ENCODE measurements at regions not wholly inside any gene's neighbourhood (a gene's known extent, or its start where the extent isn't known, plus 50 kb on each side); places are given as distances from the start of the nearest gene placed in this dataset.

- Histone ChIP-seq H3K4me2 (ENCODE audit: low read length) (no peak overlapping the region), H2AK5ac (ENCODE audit: low read length) (no peak overlapping the region), H3K27me3 (ENCODE audit: insufficient read depth, low read length, poor library complexity) (no peaks in the 10 kb centered on the region), H3K18ac (ENCODE audit: low read length) (no peak overlapping the region), H4K5ac (ENCODE audit: low read length) (no peak overlapping the region), H3K56ac (ENCODE audit: low read length) (no peak overlapping the region), H3K9ac (ENCODE audit: low read length) (no peak overlapping the region), H3K23ac (ENCODE audit: low read length) (no peak overlapping the region), H3K79me2 (ENCODE audit: control insufficient read depth, insufficient read depth, low read length) (no peaks in the 10 kb centered on the region), H4K8ac (ENCODE audit: low read depth, low read length) (no peak overlapping the region), H2BK15ac (replicated peaks; ENCODE audit: low read depth) (no peak overlapping the region), H3K4ac (ENCODE audit: low read depth, low read length) (no peak overlapping the region), H3K79me1 (ENCODE audit: low read length) (no peaks in the 10 kb centered on the region), H3K27ac (ENCODE audit: low read depth, low read length) (no peak overlapping the region), H3K4me3 (ENCODE audit: low read length) (no peak overlapping the region), H2BK120ac (ENCODE audit: low read depth, low read length) (no peak overlapping the region), H2BK5ac (ENCODE audit: low read length) (no peak overlapping the region), H3K36me3 (ENCODE audit: control insufficient read depth, insufficient read depth, low read length) (no peaks in the 10 kb centered on the region), H3K4me1 (ENCODE audit: control insufficient read depth, low read depth, low read length) (no peaks in the 10 kb centered on the region)
- peak; percentile 75 for DNase-seq
- WGBS (ENCODE audit: extremely low coverage, insufficient coverage, low lambda C conversion rate): no CpG with 5 or more reads among the region's 3 CpGs
These were observed 533.1 kb downstream of the NTRK2 start for GRCh38 chr9:85202596-85202995.

DNA sequence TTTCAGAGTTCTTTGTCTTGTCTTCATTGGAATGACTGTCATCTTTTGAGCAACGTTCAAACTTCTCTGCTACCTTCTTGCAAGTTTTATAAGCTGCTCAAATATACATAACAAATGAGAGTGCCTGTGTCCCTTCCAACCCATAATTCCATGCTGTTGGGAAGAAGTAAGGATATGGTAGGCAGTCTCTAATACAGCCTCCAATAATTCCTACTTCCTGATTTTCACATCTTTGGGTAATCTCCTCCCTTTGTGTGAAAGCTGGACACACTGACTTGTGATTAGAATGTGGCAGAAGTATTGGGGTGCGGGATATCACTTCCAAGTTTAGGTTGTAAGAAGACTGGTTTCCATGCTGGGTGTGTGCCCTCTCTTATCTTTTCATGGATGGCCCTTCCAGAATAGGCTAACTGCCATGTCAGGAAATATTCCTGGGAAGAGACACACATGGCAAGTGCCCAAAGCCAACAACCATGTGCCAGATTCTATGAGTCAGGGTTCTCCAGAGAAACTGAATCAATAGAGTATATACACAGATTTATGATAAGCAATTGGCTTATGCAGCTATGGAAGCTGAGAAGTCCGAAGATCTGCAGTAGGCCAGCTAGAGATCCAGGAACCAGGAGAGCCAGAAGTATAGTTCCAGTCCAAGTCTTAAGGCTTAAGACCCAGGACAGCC is 531.3 kb downstream of the NTRK2 start:
- DNase-seq: no peak
- Histone ChIP-seq H3K36me3 (ENCODE audit: control insufficient read depth, insufficient read depth, low read length) (no peaks in the 10 kb centered on the region), H3K18ac (ENCODE audit: low read length) (no peak overlapping the region), H4K8ac (ENCODE audit: low read depth, low read length) (no peak overlapping the region), H3K4me3 (ENCODE audit: low read length) (no peak overlapping the region), H3K23ac (ENCODE audit: low read length) (no peak overlapping the region), H2BK120ac (ENCODE audit: low read depth, low read length) (no peak overlapping the region), H3K56ac (ENCODE audit: low read length) (no peak overlapping the region), H3K9ac (ENCODE audit: low read length) (no peak overlapping the region), H3K27ac (ENCODE audit: low read depth, low read length) (no peak overlapping the region), H3K79me2 (ENCODE audit: control insufficient read depth, insufficient read depth, low read length) (no peaks in the 10 kb centered on the region), H2BK15ac (replicated peaks; ENCODE audit: low read depth) (no peak overlapping the region), H2AK5ac (ENCODE audit: low read length) (no peak overlapping the region), H3K4me1 (ENCODE audit: control insufficient read depth, low read depth, low read length) (no peaks in the 10 kb centered on the region), H3K4me2 (ENCODE audit: low read length) (no peak overlapping the region), H4K5ac (ENCODE audit: low read length) (no peak overlapping the region), H3K27me3 (ENCODE audit: insufficient read depth, low read length, poor library complexity) (no peaks in the 10 kb centered on the region), H3K4ac (ENCODE audit: low read depth, low read length) (peak overlapping the region; percentile 31), H2BK5ac (ENCODE audit: low read length) (no peak overlapping the region), H3K79me1 (ENCODE audit: low read length) (no peaks in the 10 kb centered on the region)
- WGBS (ENCODE audit: extremely low coverage, insufficient coverage, low lambda C conversion rate): no CpG with 5 or more reads among the region's 3 CpGs

DNA sequence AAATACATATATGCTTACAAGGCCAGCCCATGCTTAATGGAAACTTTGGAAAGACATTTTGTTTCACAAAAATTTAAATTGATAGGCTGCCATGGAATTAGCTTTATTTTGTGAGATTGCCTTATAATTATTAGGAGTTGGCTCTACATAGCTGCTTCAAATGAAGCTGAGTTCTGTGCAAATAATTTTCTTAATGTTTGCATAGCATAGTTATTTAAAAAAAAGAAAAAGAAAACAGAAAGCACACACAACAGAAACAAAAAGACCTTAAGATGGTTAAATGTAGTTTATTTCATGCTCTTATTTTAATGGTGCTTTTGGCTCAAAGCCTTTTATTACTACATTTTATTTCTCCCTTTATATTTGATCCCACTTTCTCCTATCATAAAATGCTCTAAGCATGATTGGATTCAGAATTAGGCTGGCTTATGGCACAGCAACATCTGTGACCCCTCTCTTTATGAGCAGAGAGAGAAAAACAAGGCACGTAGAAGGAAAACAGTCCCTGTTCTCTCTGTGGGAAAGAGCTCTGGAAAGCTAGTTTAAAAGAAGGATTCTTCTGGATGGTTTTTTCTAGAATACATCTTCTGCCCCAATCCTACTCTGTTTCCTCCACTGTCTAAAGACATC is 530.5 kb downstream of the NTRK2 start:
- no peak overlapping the region for H3K27ac ChIP-seq (ENCODE audit: low read depth, low read length)
- H2BK120ac ChIP-seq (ENCODE audit: low read depth, low read length): no peak overlapping the region
- H3K79me1 ChIP-seq (ENCODE audit: low read length): no peaks in the 10 kb centered on the region
- H3K18ac ChIP-seq (ENCODE audit: low read length): no peak overlapping the region
- H4K5ac ChIP-seq (ENCODE audit: low read length): no peak overlapping the region
- DNase-seq: no peak
- H3K79me2 ChIP-seq (ENCODE audit: control insufficient read depth, insufficient read depth, low read length): no peaks in the 10 kb centered on the region
- H3K36me3 ChIP-seq (ENCODE audit: control insufficient read depth, insufficient read depth, low read length): no peaks in the 10 kb centered on the region
- no peak overlapping the region for H3K4me3 ChIP-seq (ENCODE audit: low read length)
- H3K56ac ChIP-seq (ENCODE audit: low read length): no peak overlapping the region
- H2AK5ac ChIP-seq (ENCODE audit: low read length): no peak overlapping the region
- no peaks in the 10 kb centered on the region for H3K4me1 ChIP-seq (ENCODE audit: control insufficient read depth, low read depth, low read length)
- H3K27me3 ChIP-seq (ENCODE audit: insufficient read depth, low read length, poor library complexity): no peaks in the 10 kb centered on the region
- no peak overlapping the region for H2BK15ac ChIP-seq (replicated peaks; ENCODE audit: low read depth)
- H4K8ac ChIP-seq (ENCODE audit: low read depth, low read length): no peak overlapping the region
- no CpG with 5 or more reads among the region's 1 CpG for WGBS (ENCODE audit: extremely low coverage, insufficient coverage, low lambda C conversion rate)
- no peak overlapping the region for H3K9ac ChIP-seq (ENCODE audit: low read length)
- no peak overlapping the region for H3K23ac ChIP-seq (ENCODE audit: low read length)
- H3K4ac ChIP-seq (ENCODE audit: low read depth, low read length): no peak overlapping the region
- H3K4me2 ChIP-seq (ENCODE audit: low read length): no peak overlapping the region
- H2BK5ac ChIP-seq (ENCODE audit: low read length): no peak overlapping the region

- H3K27ac ChIP-seq (ENCODE audit: low read depth, low read length): no peak overlapping the region
- no peaks in the 10 kb centered on the region for H3K79me2 ChIP-seq (ENCODE audit: control insufficient read depth, insufficient read depth, low read length)
- H3K27me3 ChIP-seq (ENCODE audit: insufficient read depth, low read length, poor library complexity): no peaks in the 10 kb centered on the region
- no peaks in the 10 kb centered on the region for H3K4me1 ChIP-seq (ENCODE audit: control insufficient read depth, low read depth, low read length)
- H2BK5ac ChIP-seq (ENCODE audit: low read length): no peak overlapping the region
- H4K8ac ChIP-seq (ENCODE audit: low read depth, low read length): no peak overlapping the region
- H3K23ac ChIP-seq (ENCODE audit: low read length): no peak overlapping the region
- no peaks in the 10 kb centered on the region for H3K79me1 ChIP-seq (ENCODE audit: low read length)
- no peak overlapping the region for H3K4me3 ChIP-seq (ENCODE audit: low read length)
- H3K18ac ChIP-seq (ENCODE audit: low read length): no peak overlapping the region
- no peak overlapping the region for H2BK15ac ChIP-seq (replicated peaks; ENCODE audit: low read depth)
- no peak overlapping the region for H3K4ac ChIP-seq (ENCODE audit: low read depth, low read length)
- no peak for DNase-seq
- no peak overlapping the region for H3K4me2 ChIP-seq (ENCODE audit: low read length)
- H3K36me3 ChIP-seq (ENCODE audit: control insufficient read depth, insufficient read depth, low read length): no peaks in the 10 kb centered on the region
- H3K56ac ChIP-seq (ENCODE audit: low read length): no peak overlapping the region
- WGBS (ENCODE audit: extremely low coverage, insufficient coverage, low lambda C conversion rate): no CpG with 5 or more reads among the region's 4 CpGs
- H4K5ac ChIP-seq (ENCODE audit: low read length): no peak overlapping the region
- no peak overlapping the region for H3K9ac ChIP-seq (ENCODE audit: low read length)
- no peak overlapping the region for H2BK120ac ChIP-seq (ENCODE audit: low read depth, low read length)
- no peak overlapping the region for H2AK5ac ChIP-seq (ENCODE audit: low read length)
These were observed 523.2 kb downstream of the NTRK2 start for GRCh38 chr9:85192750-85193149.

GRCh38 chr9:85186218-85186585 is 516.7 kb downstream of the NTRK2 start:
- Histone ChIP-seq H3K4me3 (ENCODE audit: low read length) (no peak overlapping the region), H3K18ac (ENCODE audit: low read length) (no peak overlapping the region), H2BK5ac (ENCODE audit: low read length) (no peak overlapping the region), H3K23ac (ENCODE audit: low read length) (no peak overlapping the region), H3K4me1 (ENCODE audit: control insufficient read depth, low read depth, low read length) (no peaks in the 10 kb centered on the region), H3K56ac (ENCODE audit: low read length) (no peak overlapping the region), H3K4me2 (ENCODE audit: low read length) (no peak overlapping the region), H3K27ac (ENCODE audit: low read depth, low read length) (no peak overlapping the region), H3K79me1 (ENCODE audit: low read length) (no peaks in the 10 kb centered on the region), H3K36me3 (ENCODE audit: control insufficient read depth, insufficient read depth, low read length) (no peaks in the 10 kb centered on the region), H3K79me2 (ENCODE audit: control insufficient read depth, insufficient read depth, low read length) (no peaks in the 10 kb centered on the region), H4K8ac (ENCODE audit: low read depth, low read length) (no peak overlapping the region), H2AK5ac (ENCODE audit: low read length) (no peak overlapping the region), H2BK120ac (ENCODE audit: low read depth, low read length) (no peak overlapping the region), H3K4ac (ENCODE audit: low read depth, low read length) (no peak overlapping the region), H3K27me3 (ENCODE audit: insufficient read depth, low read length, poor library complexity) (no peaks in the 10 kb centered on the region), H4K5ac (ENCODE audit: low read length) (no peak overlapping the region), H3K9ac (ENCODE audit: low read length) (no peak overlapping the region), H2BK15ac (replicated peaks; ENCODE audit: low read depth) (no peak overlapping the region)
- WGBS (ENCODE audit: extremely low coverage, insufficient coverage, low lambda C conversion rate): no CpG with 5 or more reads among the region's 2 CpGs
- no peak for DNase-seq
